GM12878 (cell line): ENCODE measurements at regions not wholly inside any gene's neighbourhood (a gene's known extent, or its start where the extent isn't known, plus 50 kb on each side); places are given as distances from the start of the nearest gene placed in this dataset.

Source experiments
- ATAC-seq: fragments of 200-7000 bp; cut with Tn5 transposase; 3 replicates; pipeline ENCODE4 v1.9.1; 2020; ENCODE audit warnings: mild to moderate bottlenecking, moderate library complexity
- BruUV-seq: library from RNA; stranded (reverse); fragments of 400-500 nt; replicated peaks from 2 replicates; lab custom pipeline; 2021; lab: Mats Ljungman, UMichigan
- CTCF ChIA-PET: fragments of 300-600 bp; sonication (Branson Sonifier 250); formaldehyde crosslinking; extraction: SDS; loops from one replicate; lab custom pipeline; 2021; ENCODE audit warnings: inconsistent platforms; lab: Yijun Ruan, JAX
- POLR2A ChIA-PET: fragments of 350-600 bp; formaldehyde crosslinking; extraction: SDS; loops from one replicate; lab custom pipeline; 2021; ENCODE audit warnings: inconsistent platforms; lab: Charles Lee
- RAD21 ChIA-PET: fragments of 300-600 bp; sonication (Branson Sonifier 250); formaldehyde crosslinking; loops from one replicate; lab custom pipeline; 2023; ENCODE audit warnings: antibody characterized with exemption; ENCODE audit not compliant: unreplicated experiment; lab: Charles Lee
- SMC1A ChIA-PET: fragments of 300-600 bp; sonication (Branson Sonifier 250); formaldehyde crosslinking; loops from one replicate; lab custom pipeline; 2023; ENCODE audit not compliant: unreplicated experiment, uncharacterized antibody; lab: Charles Lee
- DNase-seq: peaks from one replicate; pipeline ENCODE4 v3.0.0-alpha.2; 2011; ENCODE audit warnings: low read depth, low spot score
- FAIRE-seq: peaks from 3 replicates; lab custom pipeline; 2011; peaks lifted over from hg19 to GRCh38; lab: Jason Lieb, UNC
- H2AFZ ChIP-seq: 2 replicates; pipeline ENCODE4 v1.6.0; 2011; ENCODE audit warnings: low read depth, low read length, control low read depth; ENCODE audit not compliant: control insufficient read depth
- H3K27ac ChIP-seq: 2 replicates; pipeline ENCODE4 v1.5.1; 2011; ENCODE audit warnings: control low read depth; ENCODE audit not compliant: control insufficient read depth, insufficient read depth
- H3K27me3 ChIP-seq, 2 experiments: replicated peaks in 1 of 2; 2 replicates each; pipeline versions ENCODE4 v1.6.0 to v1.6.1; 2011; ENCODE audit warnings: low read length in 1 of 2; ENCODE audit not compliant: control insufficient read depth in 2 of 2, insufficient read depth in 2 of 2
- H3K36me3 ChIP-seq, 2 experiments: 2 replicates each; pipeline ENCODE4 v1.5.1; 2011; ENCODE audit warnings: low read length in 1 of 2; ENCODE audit not compliant: control insufficient read depth in 2 of 2, insufficient read depth in 2 of 2
- H3K4me1 ChIP-seq: 2 replicates; pipeline ENCODE4 v1.6.1; 2011; ENCODE audit warnings: mild to moderate bottlenecking, low read length, moderate library complexity, mixed read lengths; ENCODE audit not compliant: control insufficient read depth, insufficient read depth
- H3K4me2 ChIP-seq: 2 replicates; pipeline ENCODE4 v1.6.0; 2011; ENCODE audit warnings: control low read depth; ENCODE audit not compliant: control insufficient read depth, insufficient read depth
- H3K4me3 ChIP-seq: fragments of 200-600 bp; sonication (generic); 2 replicates; pipeline ENCODE4 v1.5.1; 2016
- H3K79me2 ChIP-seq: 2 replicates; pipeline ENCODE4 v1.6.0; 2011; ENCODE audit warnings: low read length; ENCODE audit not compliant: control insufficient read depth, insufficient read depth
- H3K9ac ChIP-seq: 2 replicates; pipeline ENCODE4 v1.8.0; 2011; ENCODE audit warnings: low read length, control low read depth, mixed read lengths; ENCODE audit not compliant: control insufficient read depth, insufficient read depth
- H3K9me3 ChIP-seq: replicated peaks from 3 replicates; pipeline ENCODE4 v1.5.1; 2011; ENCODE audit warnings: mild to moderate bottlenecking, low read length; ENCODE audit not compliant: control insufficient read depth, insufficient read depth
- H4K20me1 ChIP-seq: 2 replicates; pipeline ENCODE4 v1.6.0; 2011; ENCODE audit not compliant: control insufficient read depth, insufficient read depth
- ASH2L ChIP-seq: fragments of 300-600, 200-600 bp; sonication (generic); IDR thresholded peaks from 2 replicates; pipeline ENCODE4 v1.6.1; 2017; ENCODE audit warnings: low read depth, mild to moderate bottlenecking, borderline replicate concordance
- BCL11A ChIP-seq: IDR thresholded peaks from 2 replicates; pipeline ENCODE4 v1.6.1; 2011; ENCODE audit warnings: low read depth, low read length
- CBFB ChIP-seq: IDR thresholded peaks from 2 replicates; pipeline ENCODE4 v1.6.1; 2016; ENCODE audit warnings: antibody characterized with exemption, low read depth
- CHD1 ChIP-seq: IDR thresholded peaks from 2 replicates; pipeline ENCODE4 v1.6.1; 2012; ENCODE audit warnings: low read depth, low read length, improper control_type of control experiment
- CHD2 ChIP-seq: IDR thresholded peaks from 2 replicates; pipeline ENCODE4 v1.6.1; 2011; ENCODE audit warnings: low read depth, low read length, improper control_type of control experiment, borderline replicate concordance
- FOS ChIP-seq: IDR thresholded peaks from 3 replicates; pipeline ENCODE4 v1.6.1; 2011; ENCODE audit warnings: borderline replicate concordance; ENCODE audit not compliant: insufficient read length; ENCODE audit errors: extremely low read depth
- IKZF1 ChIP-seq: fragments of 450-650 bp; conservative IDR thresholded peaks from 2 replicates; pipeline ENCODE4 v1.6.1; 2017; ENCODE audit warnings: antibody characterized with exemption, mild to moderate bottlenecking
- KAT2A ChIP-seq: conservative IDR thresholded peaks from 2 replicates; pipeline ENCODE4 v1.6.1; 2011; ENCODE audit warnings: low read depth, low read length; ENCODE audit not compliant: control insufficient read depth
- LARP7 ChIP-seq: fragments of 450-650 bp; IDR thresholded peaks from 2 replicates; pipeline ENCODE4 v1.6.1; 2017; ENCODE audit warnings: mild to moderate bottlenecking
- NFXL1 ChIP-seq: fragments of 450-650 bp; IDR thresholded peaks from 2 replicates; pipeline ENCODE4 v1.6.1; 2017; ENCODE audit warnings: antibody characterized with exemption, mild to moderate bottlenecking, borderline replicate concordance
- NFYA ChIP-seq: IDR thresholded peaks from 2 replicates; pipeline ENCODE4 v1.6.1; 2011; ENCODE audit warnings: low read depth, mild to moderate bottlenecking, low read length, improper control_type of control experiment, borderline replicate concordance
- NRF1 ChIP-seq: conservative IDR thresholded peaks from 2 replicates; pipeline ENCODE4 v1.6.1; 2011; ENCODE audit warnings: mild to moderate bottlenecking, low read depth, low read length, improper control_type of control experiment
- PML ChIP-seq: IDR thresholded peaks from 2 replicates; pipeline ENCODE4 v1.6.1; 2012; ENCODE audit warnings: low read length, inconsistent platforms
- POU2F2 ChIP-seq: IDR thresholded peaks from 3 replicates; pipeline ENCODE4 v1.6.1; 2011; ENCODE audit warnings: low read depth, mild to moderate bottlenecking, low read length, borderline replicate concordance
- SIX5 ChIP-seq: IDR thresholded peaks from 2 replicates; pipeline ENCODE4 v1.6.1; 2011; ENCODE audit warnings: mild to moderate bottlenecking, low read depth, low read length, moderate library complexity; ENCODE audit not compliant: severe bottlenecking
- TBL1XR1 ChIP-seq: IDR thresholded peaks from 2 replicates; pipeline ENCODE4 v1.6.1; 2012; ENCODE audit warnings: low read depth, low read length, improper control_type of control experiment
- TCF3 ChIP-seq: IDR thresholded peaks from 2 replicates; pipeline ENCODE4 v1.6.1; 2012; ENCODE audit warnings: low read depth, mild to moderate bottlenecking, low read length, borderline replicate concordance; ENCODE audit not compliant: insufficient read depth
- ZNF384 ChIP-seq: IDR thresholded peaks from 2 replicates; pipeline ENCODE4 v1.6.1; 2012; ENCODE audit warnings: low read depth, mild to moderate bottlenecking, low read length, improper control_type of control experiment, borderline replicate concordance
- WGBS: methylation state at CpG from one replicate; pipeline ENCODE4 v1.1.6; 2016; ENCODE audit warnings: low lambda C conversion rate; ENCODE audit not compliant: insufficient replicate concordance, insufficient coverage; ENCODE audit errors: missing lambda C conversion rate; 5-methylcytosine and 5-hydroxymethylcytosine counted together
- in situ Hi-C: fragments of 300-500 bp; cut with MboI; formaldehyde crosslinking; loops from 9 replicates; pipeline ENCODE4 v1.14.3; 2018; ENCODE audit warnings: mixed read lengths
- intact Hi-C: fragments of 100-400 bp; cut with micrococcal nuclease; formaldehyde crosslinking; loops from one replicate; pipeline ENCODE4 v1.14.2; 2022; ENCODE audit not compliant: unreplicated experiment
- TF ChIP-seq, protein P1 (sequence below): IDR thresholded peaks from 2 replicates; pipeline ENCODE4 v1.6.1; 2011; ENCODE audit warnings: mild to moderate bottlenecking, low read depth, low read length, moderate library complexity; ENCODE audit not compliant: insufficient replicate concordance

GRCh38 chr5:171598641-171599152, 179.2 kb downstream of the FGF18 start:
- ATAC-seq, result no peak

GRCh38 chr5:171599411-171599810, 180.0 kb downstream of the FGF18 start:
- no peak overlapping the region for H3K4me2 ChIP-seq
- H3K4me3 ChIP-seq, result no peak overlapping the region
- intact Hi-C loops, result no loop called here
- H2AFZ ChIP-seq, result no peak overlapping the region
- no peaks in the 10 kb centered on the region; a peak in 1 of 4 replicates for H3K27me3 ChIP-seq
- FAIRE-seq (no peak), DNase-seq (no peak), ATAC-seq (no peak)
- TF ChIP-seq TBL1XR1, result no peak
- TF ChIP-seq BCL11A, result no peak
- no peak for TF ChIP-seq CHD1
- no peak for TF ChIP-seq ASH2L
- TF ChIP-seq FOS, result no peak
- TF ChIP-seq CHD2, result no peak
- TF ChIP-seq IKZF1, result no peak
- no peak for TF ChIP-seq TCF3
- no peak for TF ChIP-seq NFYA
- TF ChIP-seq POU2F2, result no peak
- no peak for TF ChIP-seq KAT2A
- no peak for TF ChIP-seq NFXL1
- no peak for TF ChIP-seq ZNF384
- no peak for TF ChIP-seq SIX5
- H4K20me1 ChIP-seq, result no peaks in the 10 kb centered on the region
- H3K9me3 ChIP-seq, result no peaks in the 10 kb centered on the region
- POLR2A ChIA-PET, result no interaction called here
- H3K27ac ChIP-seq, result no peak overlapping the region
- H3K79me2 ChIP-seq, result no peaks in the 10 kb centered on the region
- H3K4me1 ChIP-seq, result no peaks in the 10 kb centered on the region
- BruUV-seq, result no TSS peak
- RAD21 ChIA-PET, result no interaction called here
- in situ Hi-C loops, result no loop called here
- CTCF ChIA-PET, result no interaction called here
- WGBS, result 53% methylated on average over 10 of the region's 10 CpGs
- no peak overlapping the region for H3K9ac ChIP-seq
- no peaks in the 10 kb centered on the region for H3K36me3 ChIP-seq
- SMC1A ChIA-PET, result no interaction called here

More at GRCh38 chr5:171598641-171599152, 179.2 kb downstream of the FGF18 start:
- Histone ChIP-seq H3K27ac (no peak overlapping the region), H3K9ac (no peak overlapping the region), H3K27me3 (no peaks in the 10 kb centered on the region; a peak in 1 of 4 replicates), H3K4me3 (no peak overlapping the region), H3K4me1 (no peaks in the 10 kb centered on the region), H2AFZ (no peak overlapping the region), H3K79me2 (no peaks in the 10 kb centered on the region), H3K9me3 (no peaks in the 10 kb centered on the region), H4K20me1 (no peaks in the 10 kb centered on the region), H3K36me3 (no peaks in the 10 kb centered on the region), H3K4me2 (no peak overlapping the region)
- ChIA-PET POLR2A (no interaction called here), RAD21 (no interaction called here), SMC1A (no interaction called here), CTCF (interaction anchor here (0.9 to 1.4 kb wide), 2 partner anchors 29 to 308 kb away, joined by 3 to 4 read pairs; no protein-coding TSS in a partner anchor)
- intact Hi-C loops, result no loop called here
- DNase-seq (no peak), FAIRE-seq (no peak)
- no TSS peak for BruUV-seq
- no peak for TF ChIP-seq CBFB
- TF ChIP-seq, protein P1, sequence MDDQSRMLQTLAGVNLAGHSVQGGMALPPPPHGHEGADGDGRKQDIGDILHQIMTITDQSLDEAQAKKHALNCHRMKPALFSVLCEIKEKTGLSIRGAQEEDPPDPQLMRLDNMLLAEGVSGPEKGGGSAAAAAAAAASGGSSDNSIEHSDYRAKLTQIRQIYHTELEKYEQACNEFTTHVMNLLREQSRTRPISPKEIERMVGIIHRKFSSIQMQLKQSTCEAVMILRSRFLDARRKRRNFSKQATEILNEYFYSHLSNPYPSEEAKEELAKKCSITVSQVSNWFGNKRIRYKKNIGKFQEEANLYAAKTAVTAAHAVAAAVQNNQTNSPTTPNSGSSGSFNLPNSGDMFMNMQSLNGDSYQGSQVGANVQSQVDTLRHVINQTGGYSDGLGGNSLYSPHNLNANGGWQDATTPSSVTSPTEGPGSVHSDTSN, result no peak
- no peak for TF ChIP-seq PML
- TF ChIP-seq NRF1, result no peak
- no peak for TF ChIP-seq LARP7
- WGBS, result 22% methylated on average over 6 of the region's 7 CpGs
- in situ Hi-C loops, result no loop called here
